PFSK-1 (cell line): ENCODE measurements at regions not wholly inside any gene's neighbourhood (a gene's known extent, or its start where the extent isn't known, plus 50 kb on each side); places are given as distances from the start of the nearest gene placed in this dataset.

Source experiments
- FOXP2 ChIP-seq: optimal IDR thresholded peaks from 2 replicates; pipeline ENCODE3; 2011; ENCODE audit warnings: borderline replicate concordance, control low read depth, inconsistent platforms; ENCODE audit not compliant: insufficient read depth; ENCODE audit errors: extremely low read length, extremely low read depth
- POLR2AphosphoS5 ChIP-seq: IDR thresholded peaks from 2 replicates; pipeline ENCODE4 v1.6.1; 2012; ENCODE audit warnings: low read depth, mild to moderate bottlenecking, control low read depth, low read length, moderate library complexity
- REST ChIP-seq, 2 experiments: IDR thresholded peaks; 2 replicates each; pipeline versions ENCODE4 v1.6.1 to v1.8.0; 2011 to 2012; ENCODE audit warnings: low read depth in 2 of 2, low read length in 2 of 2, control low read depth in 1 of 2, inconsistent platforms in 1 of 2, mild to moderate bottlenecking in 1 of 2, moderate library complexity in 1 of 2; ENCODE audit not compliant: insufficient read depth in 1 of 2
- SIN3A ChIP-seq: IDR thresholded peaks from 2 replicates; pipeline ENCODE4 v1.6.1; 2012; ENCODE audit warnings: mild to moderate bottlenecking, low read length, moderate library complexity, borderline replicate concordance; ENCODE audit not compliant: insufficient read depth
- TAF1 ChIP-seq: IDR thresholded peaks from 2 replicates; pipeline ENCODE4 v1.6.1; 2012; ENCODE audit warnings: low read length, control low read depth, borderline replicate concordance; ENCODE audit not compliant: insufficient read depth

DNA sequence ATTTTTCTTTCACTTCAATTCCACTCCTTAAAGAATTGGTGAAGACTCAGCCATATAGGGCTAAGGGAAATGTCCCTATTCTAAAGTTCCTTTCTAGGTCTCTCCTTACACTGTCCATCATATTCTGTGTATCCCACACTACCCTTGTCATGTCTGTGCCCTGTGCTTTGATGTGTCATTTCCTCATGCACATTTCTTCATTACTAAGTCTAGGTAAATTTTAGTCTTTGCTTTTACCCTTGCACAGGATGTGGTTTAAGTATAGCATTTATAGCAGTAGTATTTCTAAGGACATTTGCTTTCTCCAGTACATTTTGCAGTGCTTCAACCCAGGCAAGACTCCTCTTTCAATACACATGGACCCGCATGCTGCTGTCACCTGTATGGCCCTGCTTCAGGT lies 221.5 kb upstream of the ACVR2A start:
- TF ChIP-seq TAF1 (no peak), POLR2AphosphoS5 (no peak), FOXP2 (no peak), REST (IDR thresholded peaks at IDR 0.05; ENCODE audit: insufficient read depth in 1 of 2, low read depth in 2 of 2, low read length in 2 of 2) (no peak), SIN3A (no peak)

DNA sequence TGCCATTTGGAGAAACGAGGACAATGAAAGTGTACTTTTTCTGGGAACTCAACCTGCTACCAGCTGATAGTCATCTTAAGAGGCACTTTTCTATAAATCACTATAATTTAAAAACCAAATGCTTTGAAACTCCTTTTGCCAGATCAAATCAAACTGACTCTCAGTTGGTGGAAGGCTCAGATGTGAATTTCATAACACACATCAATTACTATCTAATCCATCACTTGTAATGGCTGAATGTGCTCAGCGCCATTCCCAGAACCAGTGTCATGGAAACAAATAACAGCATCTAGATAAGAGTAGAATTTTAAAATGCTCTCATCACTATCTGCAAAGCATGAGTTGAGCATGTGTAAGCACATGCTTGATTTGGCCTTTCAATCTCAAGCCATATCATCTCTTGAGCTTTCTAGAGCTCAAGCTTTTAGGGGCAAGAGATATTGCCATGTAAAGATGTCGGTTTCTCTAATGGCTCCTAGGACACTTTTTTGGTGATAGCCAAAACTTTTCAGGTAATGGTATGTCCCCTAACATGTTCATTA lies 223.1 kb upstream of the ACVR2A start:
- TF ChIP-seq POLR2AphosphoS5 (no peak), SIN3A (no peak), FOXP2 (no peak), TAF1 (no peak), REST (IDR thresholded peaks at IDR 0.05; ENCODE audit: insufficient read depth in 1 of 2, low read depth in 2 of 2, low read length in 2 of 2) (no peak)

- TF ChIP-seq SIN3A (no peak), POLR2AphosphoS5 (no peak), FOXP2 (no peak), TAF1 (no peak), REST (IDR thresholded peaks at IDR 0.05; ENCODE audit: insufficient read depth in 1 of 2, low read depth in 2 of 2, low read length in 2 of 2) (no peak)
These were observed 225.0 kb upstream of the ACVR2A start for GRCh38 chr2:147619808-147620207.

DNA sequence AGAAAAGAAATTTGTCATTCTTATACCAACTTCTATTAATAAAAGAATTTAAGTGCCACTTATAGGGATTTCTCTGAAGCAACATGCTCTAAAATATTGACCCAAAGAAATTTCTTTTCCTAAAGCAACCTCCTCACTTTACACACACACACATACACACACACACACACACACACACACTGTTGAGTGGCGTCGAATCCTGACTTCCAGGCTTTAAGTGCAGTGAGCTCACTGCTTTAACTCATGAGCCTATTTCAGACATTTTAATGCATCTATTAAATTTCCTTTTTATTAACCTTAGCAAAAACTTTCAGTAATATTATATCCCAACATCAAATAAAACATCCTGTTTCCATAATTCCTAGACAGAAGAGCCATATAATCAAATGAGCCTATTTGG lies 229.1 kb upstream of the ACVR2A start:
- TF ChIP-seq REST (IDR thresholded peaks at IDR 0.05; ENCODE audit: insufficient read depth in 1 of 2, low read depth in 2 of 2, low read length in 2 of 2) (no peak), FOXP2 (no peak), TAF1 (no peak)

DNA sequence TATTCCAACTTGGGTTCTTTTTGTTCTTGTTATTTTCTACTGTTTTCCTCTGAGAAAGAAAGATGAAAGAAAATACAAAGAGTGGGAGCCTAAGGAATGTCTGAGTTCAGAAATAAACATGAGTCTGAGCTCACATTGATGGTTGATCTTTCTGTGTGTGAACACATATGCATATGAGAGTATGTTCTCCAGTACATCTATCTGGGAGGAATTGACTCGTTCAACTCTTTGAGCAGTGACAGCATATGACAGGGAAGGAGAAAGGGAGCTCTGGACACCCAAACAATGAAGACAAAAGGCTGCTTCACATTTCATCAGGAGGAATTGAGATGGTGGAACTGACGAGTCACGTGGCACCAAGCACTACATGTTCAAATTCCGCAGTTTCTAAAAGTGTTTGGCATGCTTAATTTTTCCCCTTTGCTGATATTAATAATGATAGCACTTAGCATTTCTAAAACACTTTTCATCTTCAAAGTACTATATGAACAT lies 229.8 kb upstream of the ACVR2A start:
- TF ChIP-seq SIN3A (no peak), FOXP2 (no peak), POLR2AphosphoS5 (no peak), TAF1 (no peak), REST (IDR thresholded peaks at IDR 0.05; ENCODE audit: insufficient read depth in 1 of 2, low read depth in 2 of 2, low read length in 2 of 2) (no peak)
